ENCODE measurements at regions not wholly inside any gene's neighbourhood (a gene's known extent, or its start where the extent isn't known, plus 50 kb on each side); places are given as distances from the start of the nearest gene placed in this dataset.

DNA sequence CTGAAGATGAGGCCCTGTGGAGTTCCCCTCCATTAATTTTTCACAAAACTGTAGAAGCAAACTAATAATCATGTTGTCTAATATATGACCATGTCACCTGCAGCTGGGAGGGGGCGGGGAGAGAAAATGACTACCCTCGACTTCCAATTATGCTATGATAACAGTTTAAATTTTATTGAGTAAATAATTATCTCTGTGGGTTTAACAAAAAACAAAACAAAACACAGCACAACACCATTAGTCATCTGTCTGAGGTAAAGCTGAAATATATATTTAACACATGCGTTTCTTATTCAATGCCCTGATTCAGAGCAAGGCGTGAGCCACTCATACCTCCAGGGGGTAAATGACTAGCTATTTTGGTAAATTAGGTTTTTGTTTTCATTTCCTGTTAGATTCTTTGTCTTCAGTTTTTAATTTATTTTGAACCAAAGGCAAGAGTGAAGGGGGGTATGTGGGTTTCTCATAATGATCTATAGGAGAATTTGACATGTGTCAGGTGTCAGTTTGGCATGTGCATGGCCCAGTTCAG, 77.4 kb upstream of the ZCCHC2 start (continued):
- TF ChIP-seq, protein P1, sequence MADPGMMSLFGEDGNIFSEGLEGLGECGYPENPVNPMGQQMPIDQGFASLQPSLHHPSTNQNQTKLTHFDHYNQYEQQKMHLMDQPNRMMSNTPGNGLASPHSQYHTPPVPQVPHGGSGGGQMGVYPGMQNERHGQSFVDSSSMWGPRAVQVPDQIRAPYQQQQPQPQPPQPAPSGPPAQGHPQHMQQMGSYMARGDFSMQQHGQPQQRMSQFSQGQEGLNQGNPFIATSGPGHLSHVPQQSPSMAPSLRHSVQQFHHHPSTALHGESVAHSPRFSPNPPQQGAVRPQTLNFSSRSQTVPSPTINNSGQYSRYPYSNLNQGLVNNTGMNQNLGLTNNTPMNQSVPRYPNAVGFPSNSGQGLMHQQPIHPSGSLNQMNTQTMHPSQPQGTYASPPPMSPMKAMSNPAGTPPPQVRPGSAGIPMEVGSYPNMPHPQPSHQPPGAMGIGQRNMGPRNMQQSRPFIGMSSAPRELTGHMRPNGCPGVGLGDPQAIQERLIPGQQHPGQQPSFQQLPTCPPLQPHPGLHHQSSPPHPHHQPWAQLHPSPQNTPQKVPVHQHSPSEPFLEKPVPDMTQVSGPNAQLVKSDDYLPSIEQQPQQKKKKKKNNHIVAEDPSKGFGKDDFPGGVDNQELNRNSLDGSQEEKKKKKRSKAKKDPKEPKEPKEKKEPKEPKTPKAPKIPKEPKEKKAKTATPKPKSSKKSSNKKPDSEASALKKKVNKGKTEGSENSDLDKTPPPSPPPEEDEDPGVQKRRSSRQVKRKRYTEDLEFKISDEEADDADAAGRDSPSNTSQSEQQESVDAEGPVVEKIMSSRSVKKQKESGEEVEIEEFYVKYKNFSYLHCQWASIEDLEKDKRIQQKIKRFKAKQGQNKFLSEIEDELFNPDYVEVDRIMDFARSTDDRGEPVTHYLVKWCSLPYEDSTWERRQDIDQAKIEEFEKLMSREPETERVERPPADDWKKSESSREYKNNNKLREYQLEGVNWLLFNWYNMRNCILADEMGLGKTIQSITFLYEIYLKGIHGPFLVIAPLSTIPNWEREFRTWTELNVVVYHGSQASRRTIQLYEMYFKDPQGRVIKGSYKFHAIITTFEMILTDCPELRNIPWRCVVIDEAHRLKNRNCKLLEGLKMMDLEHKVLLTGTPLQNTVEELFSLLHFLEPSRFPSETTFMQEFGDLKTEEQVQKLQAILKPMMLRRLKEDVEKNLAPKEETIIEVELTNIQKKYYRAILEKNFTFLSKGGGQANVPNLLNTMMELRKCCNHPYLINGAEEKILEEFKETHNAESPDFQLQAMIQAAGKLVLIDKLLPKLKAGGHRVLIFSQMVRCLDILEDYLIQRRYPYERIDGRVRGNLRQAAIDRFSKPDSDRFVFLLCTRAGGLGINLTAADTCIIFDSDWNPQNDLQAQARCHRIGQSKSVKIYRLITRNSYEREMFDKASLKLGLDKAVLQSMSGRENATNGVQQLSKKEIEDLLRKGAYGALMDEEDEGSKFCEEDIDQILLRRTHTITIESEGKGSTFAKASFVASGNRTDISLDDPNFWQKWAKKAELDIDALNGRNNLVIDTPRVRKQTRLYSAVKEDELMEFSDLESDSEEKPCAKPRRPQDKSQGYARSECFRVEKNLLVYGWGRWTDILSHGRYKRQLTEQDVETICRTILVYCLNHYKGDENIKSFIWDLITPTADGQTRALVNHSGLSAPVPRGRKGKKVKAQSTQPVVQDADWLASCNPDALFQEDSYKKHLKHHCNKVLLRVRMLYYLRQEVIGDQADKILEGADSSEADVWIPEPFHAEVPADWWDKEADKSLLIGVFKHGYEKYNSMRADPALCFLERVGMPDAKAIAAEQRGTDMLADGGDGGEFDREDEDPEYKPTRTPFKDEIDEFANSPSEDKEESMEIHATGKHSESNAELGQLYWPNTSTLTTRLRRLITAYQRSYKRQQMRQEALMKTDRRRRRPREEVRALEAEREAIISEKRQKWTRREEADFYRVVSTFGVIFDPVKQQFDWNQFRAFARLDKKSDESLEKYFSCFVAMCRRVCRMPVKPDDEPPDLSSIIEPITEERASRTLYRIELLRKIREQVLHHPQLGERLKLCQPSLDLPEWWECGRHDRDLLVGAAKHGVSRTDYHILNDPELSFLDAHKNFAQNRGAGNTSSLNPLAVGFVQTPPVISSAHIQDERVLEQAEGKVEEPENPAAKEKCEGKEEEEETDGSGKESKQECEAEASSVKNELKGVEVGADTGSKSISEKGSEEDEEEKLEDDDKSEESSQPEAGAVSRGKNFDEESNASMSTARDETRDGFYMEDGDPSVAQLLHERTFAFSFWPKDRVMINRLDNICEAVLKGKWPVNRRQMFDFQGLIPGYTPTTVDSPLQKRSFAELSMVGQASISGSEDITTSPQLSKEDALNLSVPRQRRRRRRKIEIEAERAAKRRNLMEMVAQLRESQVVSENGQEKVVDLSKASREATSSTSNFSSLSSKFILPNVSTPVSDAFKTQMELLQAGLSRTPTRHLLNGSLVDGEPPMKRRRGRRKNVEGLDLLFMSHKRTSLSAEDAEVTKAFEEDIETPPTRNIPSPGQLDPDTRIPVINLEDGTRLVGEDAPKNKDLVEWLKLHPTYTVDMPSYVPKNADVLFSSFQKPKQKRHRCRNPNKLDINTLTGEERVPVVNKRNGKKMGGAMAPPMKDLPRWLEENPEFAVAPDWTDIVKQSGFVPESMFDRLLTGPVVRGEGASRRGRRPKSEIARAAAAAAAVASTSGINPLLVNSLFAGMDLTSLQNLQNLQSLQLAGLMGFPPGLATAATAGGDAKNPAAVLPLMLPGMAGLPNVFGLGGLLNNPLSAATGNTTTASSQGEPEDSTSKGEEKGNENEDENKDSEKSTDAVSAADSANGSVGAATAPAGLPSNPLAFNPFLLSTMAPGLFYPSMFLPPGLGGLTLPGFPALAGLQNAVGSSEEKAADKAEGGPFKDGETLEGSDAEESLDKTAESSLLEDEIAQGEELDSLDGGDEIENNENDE (IDR thresholded peaks at IDR 0.05; ENCODE audit: insufficient replicate concordance, low read length) = no peak
- TF ChIP-seq, protein P2, sequence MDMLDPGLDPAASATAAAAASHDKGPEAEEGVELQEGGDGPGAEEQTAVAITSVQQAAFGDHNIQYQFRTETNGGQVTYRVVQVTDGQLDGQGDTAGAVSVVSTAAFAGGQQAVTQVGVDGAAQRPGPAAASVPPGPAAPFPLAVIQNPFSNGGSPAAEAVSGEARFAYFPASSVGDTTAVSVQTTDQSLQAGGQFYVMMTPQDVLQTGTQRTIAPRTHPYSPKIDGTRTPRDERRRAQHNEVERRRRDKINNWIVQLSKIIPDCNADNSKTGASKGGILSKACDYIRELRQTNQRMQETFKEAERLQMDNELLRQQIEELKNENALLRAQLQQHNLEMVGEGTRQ (IDR thresholded peaks at IDR 0.05; ENCODE audit: low read length) = no peak
- no peak for TF ChIP-seq SIN3A (conservative IDR thresholded peaks at IDR 0.05 in 1 of 2, IDR thresholded peaks at IDR 0.05 in 1 of 2; ENCODE audit: low read depth in 1 of 2, low read length in 2 of 2)
- no peak for TF ChIP-seq RBBP5 (IDR thresholded peaks at IDR 0.05; ENCODE audit: borderline replicate concordance, low read depth, low read length)
- TF ChIP-seq HDAC2 (IDR thresholded peaks at IDR 0.05; ENCODE audit: borderline replicate concordance in 1 of 2, low read depth in 2 of 2, low read length in 2 of 2) = no peak
- TF ChIP-seq, protein P3, sequence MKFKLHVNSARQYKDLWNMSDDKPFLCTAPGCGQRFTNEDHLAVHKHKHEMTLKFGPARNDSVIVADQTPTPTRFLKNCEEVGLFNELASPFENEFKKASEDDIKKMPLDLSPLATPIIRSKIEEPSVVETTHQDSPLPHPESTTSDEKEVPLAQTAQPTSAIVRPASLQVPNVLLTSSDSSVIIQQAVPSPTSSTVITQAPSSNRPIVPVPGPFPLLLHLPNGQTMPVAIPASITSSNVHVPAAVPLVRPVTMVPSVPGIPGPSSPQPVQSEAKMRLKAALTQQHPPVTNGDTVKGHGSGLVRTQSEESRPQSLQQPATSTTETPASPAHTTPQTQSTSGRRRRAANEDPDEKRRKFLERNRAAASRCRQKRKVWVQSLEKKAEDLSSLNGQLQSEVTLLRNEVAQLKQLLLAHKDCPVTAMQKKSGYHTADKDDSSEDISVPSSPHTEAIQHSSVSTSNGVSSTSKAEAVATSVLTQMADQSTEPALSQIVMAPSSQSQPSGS (IDR thresholded peaks at IDR 0.05; ENCODE audit: low read length) = no peak
- TF ChIP-seq FOSL1 (IDR thresholded peaks at IDR 0.05; ENCODE audit: insufficient read depth, low read depth, low read length) = no peak
- no peak for TF ChIP-seq CHD2 (IDR thresholded peaks at IDR 0.05; ENCODE audit: low read length)
